ENCODE measurements at regions not wholly inside any gene's neighbourhood (a gene's known extent, or its start where the extent isn't known, plus 50 kb on each side); places are given as distances from the start of the nearest gene placed in this dataset.

DNA sequence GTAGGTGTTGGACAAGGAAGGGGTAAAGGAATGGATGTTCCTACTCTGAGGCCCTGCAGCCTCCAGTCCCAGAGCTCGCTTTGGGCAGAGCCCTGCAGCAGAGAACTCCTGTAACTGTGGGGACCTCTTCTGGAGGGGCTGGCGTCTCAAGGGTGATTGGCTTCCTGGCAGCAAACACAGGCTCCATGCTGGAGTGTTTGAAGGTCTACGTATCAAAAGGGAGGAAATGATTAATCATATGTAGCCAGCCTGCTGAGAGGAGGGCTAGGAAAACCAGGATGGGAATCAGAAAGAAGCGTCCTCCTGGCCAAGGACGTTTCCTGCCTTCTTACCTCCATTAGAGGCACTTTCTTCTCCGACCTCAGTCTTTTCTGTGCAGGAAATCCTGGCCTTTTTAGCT is 208.5 kb downstream of the TSHZ3 start:
- WGBS, 2 experiments (ENCODE audit: extremely low coverage in 1 of 2, insufficient coverage in 1 of 2, insufficient read length in 1 of 2, insufficient replicate concordance in 2 of 2, low coverage in 1 of 2, low lambda C conversion rate in 2 of 2, missing lambda C conversion rate in 1 of 2): 80% methylated on average over 6 of the region's 6 CpGs; no CpG with 5 or more reads in 1 of the 2 experiments
- Histone ChIP-seq H3K23me2 (ENCODE audit: low read depth, low read length) (no peaks in the 10 kb centered on the region), H3K18ac (ENCODE audit: extremely low read depth, low read length) (no peak overlapping the region), H4K8ac (ENCODE audit: extremely low read depth, insufficient read depth, low read length) (no peak overlapping the region), H3K4me3 (ENCODE audit: extremely low read depth in 1 of 4, insufficient read depth in 2 of 4, low read depth in 3 of 4, low read length in 4 of 4) (no peak overlapping the region), H2AFZ (ENCODE audit: low read length) (no peak overlapping the region), H3K79me2 (ENCODE audit: control insufficient read depth in 1 of 2, insufficient read depth in 2 of 2, low read length in 2 of 2) (no peaks in the 10 kb centered on the region), H3K9me3 (ENCODE audit: insufficient read depth in 2 of 2, low read depth in 1 of 2, low read length in 1 of 2) (no peaks in the 10 kb centered on the region), H4K20me1 (replicated peaks in 1 of 2; ENCODE audit: control insufficient read depth in 1 of 2, insufficient read depth in 2 of 2, low read length in 2 of 2) (no peaks in the 10 kb centered on the region), H2BK120ac (replicated peaks; ENCODE audit: low read depth, low read length) (no peak overlapping the region), H3K27me3 (replicated peaks in 1 of 4; ENCODE audit: control insufficient read depth in 3 of 4, extremely low read depth in 1 of 4, insufficient read depth in 3 of 4, low read length in 3 of 4) (no peaks in the 10 kb centered on the region), H2BK15ac (ENCODE audit: low read length) (no peak overlapping the region), H3K4me1 (replicated peaks in 1 of 4; ENCODE audit: control insufficient read depth in 3 of 4, insufficient read depth in 4 of 4, low read length in 3 of 4) (no peaks in the 10 kb centered on the region), H3K9ac (replicated peaks in 1 of 4; ENCODE audit: extremely low read depth in 1 of 4, low read depth in 3 of 4, low read length in 3 of 4) (no peak overlapping the region), H3K23ac (ENCODE audit: insufficient read length) (no peak overlapping the region), H3K4ac (replicated peaks; ENCODE audit: insufficient read length, low read depth, low read length) (no peak overlapping the region), H2AK5ac (ENCODE audit: low read depth, low read length) (no peak overlapping the region), H3K56ac (replicated peaks; ENCODE audit: insufficient read length, low read depth, low read length) (no peak overlapping the region), H2BK5ac (ENCODE audit: low read depth, low read length) (no peak overlapping the region), H2BK12ac (ENCODE audit: low read depth, low read length) (no peak overlapping the region), H4K5ac (ENCODE audit: insufficient read length, low read depth, low read length) (no peak overlapping the region), H3K79me1 (ENCODE audit: low read depth, low read length) (no peaks in the 10 kb centered on the region), H3K36me3 (ENCODE audit: control insufficient read depth in 2 of 4, insufficient read depth in 4 of 4, low read length in 3 of 4) (no peaks in the 10 kb centered on the region), H3K27ac (ENCODE audit: low read depth, low read length) (no peak overlapping the region), H4K91ac (replicated peaks; ENCODE audit: insufficient read length, low read length) (no peak overlapping the region), H3K4me2 (ENCODE audit: insufficient read depth in 1 of 2, low read depth in 2 of 2, low read length in 2 of 2) (no peak overlapping the region), H3K14ac (ENCODE audit: insufficient read length) (no peak overlapping the region), H2BK20ac (ENCODE audit: low read length) (no peak overlapping the region)
- TF ChIP-seq TBP (IDR thresholded peaks at IDR 0.05; ENCODE audit: low read depth, low read length): no peak
- TF ChIP-seq RAD21 (IDR thresholded peaks at IDR 0.05 in 1 of 2, conservative IDR thresholded peaks at IDR 0.05 in 1 of 2; ENCODE audit: low read depth in 2 of 2, low read length in 2 of 2): peak; percentile 6 to 33; a peak in 3 of 4 replicates
- CTCF ChIA-PET (ENCODE audit: partially characterized antibody): interaction anchor here (0.6 kb wide), 1 partner anchor 1355 kb away, joined by 3 read pairs; no protein-coding TSS in a partner anchor
- DNase-seq (ENCODE audit: low read depth in 1 of 2, low spot score in 2 of 2) (no peak), FAIRE-seq (no peak)
- POLR2A ChIA-PET (ENCODE audit: partially characterized antibody): no interaction called here
